ENCODE measurements at regions not wholly inside any gene's neighbourhood (a gene's known extent, or its start where the extent isn't known, plus 50 kb on each side); places are given as distances from the start of the nearest gene placed in this dataset.
A peak's percentile ranks its signal among the peaks of the same experiment; 100 is the strongest.
"Not testable (repeated sequence)": the region's sequence is repeated elsewhere in the genome, so short reads cannot be mapped to it uniquely, and the experiment has no call there.

- DNase-seq (ENCODE audit: low read depth): no peak
- H3K36me3 ChIP-seq (ENCODE audit: control insufficient read depth, insufficient read depth, low read length, severe bottlenecking): no peaks in the 10 kb centered on the region
- no peaks in the 10 kb centered on the region for H3K9me3 ChIP-seq (ENCODE audit: control insufficient read depth, low read length)
- no peak overlapping the region for H3K9ac ChIP-seq (ENCODE audit: low read length)
- no peaks in the 10 kb centered on the region for H3K27me3 ChIP-seq (replicated peaks; ENCODE audit: control insufficient read depth, insufficient read depth, low read length)
- H3K4me3 ChIP-seq (ENCODE audit: low read length): no peak overlapping the region
- H3K4me1 ChIP-seq (ENCODE audit: control insufficient read depth, insufficient read depth, low read length): peaks cover 21% of the 10 kb centered on the region
Measured at GRCh38 chr1:55876276-55877060, 661.3 kb upstream of the USP24 start.

- Histone ChIP-seq H3K9ac (ENCODE audit: low read length) (no peak overlapping the region), H3K9me3 (ENCODE audit: control insufficient read depth, low read length) (no peaks in the 10 kb centered on the region), H3K4me1 (ENCODE audit: control insufficient read depth, insufficient read depth, low read length) (peaks cover 37% of the 10 kb centered on the region), H3K27me3 (replicated peaks; ENCODE audit: control insufficient read depth, insufficient read depth, low read length) (no peaks in the 10 kb centered on the region), H3K4me3 (ENCODE audit: low read length) (no peak overlapping the region), H3K36me3 (ENCODE audit: control insufficient read depth, insufficient read depth, low read length, severe bottlenecking) (no peaks in the 10 kb centered on the region)
- DNase-seq (ENCODE audit: low read depth): no peak
Measured at GRCh38 chr1:55870106-55870505, 654.9 kb upstream of the USP24 start.

GRCh38 chr1:55869065-55869464 is 653.9 kb upstream of the USP24 start:
- H3K9me3 ChIP-seq (ENCODE audit: control insufficient read depth, low read length): no peaks in the 10 kb centered on the region
- H3K9ac ChIP-seq (ENCODE audit: low read length): no peak overlapping the region
- no peaks in the 10 kb centered on the region for H3K36me3 ChIP-seq (ENCODE audit: control insufficient read depth, insufficient read depth, low read length, severe bottlenecking)
- no peak overlapping the region for H3K4me3 ChIP-seq (ENCODE audit: low read length)
- H3K4me1 ChIP-seq (ENCODE audit: control insufficient read depth, insufficient read depth, low read length): peaks cover 37% of the 10 kb centered on the region
- peak; percentile 29 for DNase-seq (ENCODE audit: low read depth)
- no peaks in the 10 kb centered on the region for H3K27me3 ChIP-seq (replicated peaks; ENCODE audit: control insufficient read depth, insufficient read depth, low read length)

GRCh38 chr1:55868026-55868425 is 652.9 kb upstream of the USP24 start:
- H3K4me3 ChIP-seq (ENCODE audit: low read length): no peak overlapping the region
- H3K27me3 ChIP-seq (replicated peaks; ENCODE audit: control insufficient read depth, insufficient read depth, low read length): no peaks in the 10 kb centered on the region
- H3K4me1 ChIP-seq (ENCODE audit: control insufficient read depth, insufficient read depth, low read length): peaks cover 33% of the 10 kb centered on the region
- no peak overlapping the region for H3K9ac ChIP-seq (ENCODE audit: low read length)
- no peaks in the 10 kb centered on the region for H3K9me3 ChIP-seq (ENCODE audit: control insufficient read depth, low read length)
- no peaks in the 10 kb centered on the region for H3K36me3 ChIP-seq (ENCODE audit: control insufficient read depth, insufficient read depth, low read length, severe bottlenecking)
- DNase-seq (ENCODE audit: low read depth): peak; percentile 43

- H3K9me3 ChIP-seq (ENCODE audit: control insufficient read depth, low read length): no peaks in the 10 kb centered on the region
- H3K9ac ChIP-seq (ENCODE audit: low read length): no peak overlapping the region
- H3K36me3 ChIP-seq (ENCODE audit: control insufficient read depth, insufficient read depth, low read length, severe bottlenecking): no peaks in the 10 kb centered on the region
- no peaks in the 10 kb centered on the region for H3K27me3 ChIP-seq (replicated peaks; ENCODE audit: control insufficient read depth, insufficient read depth, low read length)
- H3K4me3 ChIP-seq (ENCODE audit: low read length): no peak overlapping the region
- DNase-seq (ENCODE audit: low read depth): no peak
- peaks cover 32% of the 10 kb centered on the region for H3K4me1 ChIP-seq (ENCODE audit: control insufficient read depth, insufficient read depth, low read length)
Measured at GRCh38 chr1:55867304-55867843, 652.2 kb upstream of the USP24 start.

- not testable (repeated sequence) for H3K9me3 ChIP-seq (ENCODE audit: control insufficient read depth, low read length); H3K36me3 ChIP-seq (ENCODE audit: control insufficient read depth, insufficient read depth, low read length, severe bottlenecking); H3K4me3 ChIP-seq (ENCODE audit: low read length); H3K9ac ChIP-seq (ENCODE audit: low read length); H3K27me3 ChIP-seq (replicated peaks; ENCODE audit: control insufficient read depth, insufficient read depth, low read length); DNase-seq (ENCODE audit: low read depth)
- H3K4me1 ChIP-seq (ENCODE audit: control insufficient read depth, insufficient read depth, low read length): peaks cover 41% of the 10 kb centered on the region
Measured at GRCh38 chr1:55865778-55866177, 650.6 kb upstream of the USP24 start.

GRCh38 chr1:55864251-55864650 is 649.1 kb upstream of the USP24 start:
- DNase-seq (ENCODE audit: low read depth): no peak
- no peaks in the 10 kb centered on the region for H3K9me3 ChIP-seq (ENCODE audit: control insufficient read depth, low read length)

GRCh38 chr1:55861676-55862340 is 646.6 kb upstream of the USP24 start:
- H3K36me3 ChIP-seq (ENCODE audit: control insufficient read depth, insufficient read depth, low read length, severe bottlenecking): no peaks in the 10 kb centered on the region
- H3K4me3 ChIP-seq (ENCODE audit: low read length): no peak overlapping the region
- no peak for DNase-seq (ENCODE audit: low read depth)
- H3K9ac ChIP-seq (ENCODE audit: low read length): no peak overlapping the region
- H3K4me1 ChIP-seq (ENCODE audit: control insufficient read depth, insufficient read depth, low read length): peaks cover 17% of the 10 kb centered on the region
- H3K27me3 ChIP-seq (replicated peaks; ENCODE audit: control insufficient read depth, insufficient read depth, low read length): no peaks in the 10 kb centered on the region
- H3K9me3 ChIP-seq (ENCODE audit: control insufficient read depth, low read length): no peaks in the 10 kb centered on the region

More at GRCh38 chr1:55864251-55864650, 649.1 kb upstream of the USP24 start:
- H3K36me3 ChIP-seq (ENCODE audit: control insufficient read depth, insufficient read depth, low read length, severe bottlenecking): no peaks in the 10 kb centered on the region
- H3K9ac ChIP-seq (ENCODE audit: low read length): no peak overlapping the region
- no peaks in the 10 kb centered on the region for H3K27me3 ChIP-seq (replicated peaks; ENCODE audit: control insufficient read depth, insufficient read depth, low read length)
- H3K4me1 ChIP-seq (ENCODE audit: control insufficient read depth, insufficient read depth, low read length): peaks cover 35% of the 10 kb centered on the region
- H3K4me3 ChIP-seq (ENCODE audit: low read length): no peak overlapping the region

- no peaks in the 10 kb centered on the region for H3K27me3 ChIP-seq (replicated peaks; ENCODE audit: control insufficient read depth, insufficient read depth, low read length)
- peak; percentile 42 for DNase-seq (ENCODE audit: low read depth)
- H3K36me3 ChIP-seq (ENCODE audit: control insufficient read depth, insufficient read depth, low read length, severe bottlenecking): no peaks in the 10 kb centered on the region
- H3K4me3 ChIP-seq (ENCODE audit: low read length): no peak overlapping the region
- no peaks in the 10 kb centered on the region for H3K9me3 ChIP-seq (ENCODE audit: control insufficient read depth, low read length)
- H3K4me1 ChIP-seq (ENCODE audit: control insufficient read depth, insufficient read depth, low read length): peaks cover 17% of the 10 kb centered on the region
- no peak overlapping the region for H3K9ac ChIP-seq (ENCODE audit: low read length)
Measured at GRCh38 chr1:55860798-55861519, 645.8 kb upstream of the USP24 start.

GRCh38 chr1:55860326-55860725 is 645.2 kb upstream of the USP24 start:
- H3K9me3 ChIP-seq (ENCODE audit: control insufficient read depth, low read length): no peaks in the 10 kb centered on the region
- H3K27me3 ChIP-seq (replicated peaks; ENCODE audit: control insufficient read depth, insufficient read depth, low read length): no peaks in the 10 kb centered on the region
- no peak overlapping the region for H3K9ac ChIP-seq (ENCODE audit: low read length)
- no peak overlapping the region for H3K4me3 ChIP-seq (ENCODE audit: low read length)
- no peak for DNase-seq (ENCODE audit: low read depth)
- no peaks in the 10 kb centered on the region for H3K36me3 ChIP-seq (ENCODE audit: control insufficient read depth, insufficient read depth, low read length, severe bottlenecking)
- H3K4me1 ChIP-seq (ENCODE audit: control insufficient read depth, insufficient read depth, low read length): peaks cover 18% of the 10 kb centered on the region

- Histone ChIP-seq H3K4me3 (ENCODE audit: low read length) (no peak overlapping the region), H3K27me3 (replicated peaks; ENCODE audit: control insufficient read depth, insufficient read depth, low read length) (no peaks in the 10 kb centered on the region), H3K9ac (ENCODE audit: low read length) (no peak overlapping the region), H3K4me1 (ENCODE audit: control insufficient read depth, insufficient read depth, low read length) (peaks cover 13% of the 10 kb centered on the region), H3K36me3 (ENCODE audit: control insufficient read depth, insufficient read depth, low read length, severe bottlenecking) (no peaks in the 10 kb centered on the region), H3K9me3 (ENCODE audit: control insufficient read depth, low read length) (no peaks in the 10 kb centered on the region)
- DNase-seq (ENCODE audit: low read depth): peak; percentile 48
Measured at GRCh38 chr1:55854911-55855310, 639.7 kb upstream of the USP24 start.
